ENCODE measurements at regions not wholly inside any gene's neighbourhood (a gene's known extent, or its start where the extent isn't known, plus 50 kb on each side); places are given as distances from the start of the nearest gene placed in this dataset.

GRCh38 chr7:116367171-116367813 lies 132.2 kb upstream of the CAV2 start:
- H3K4me1 ChIP-seq (replicated peaks in 1 of 2; ENCODE audit: control insufficient read depth in 2 of 2, insufficient read depth in 2 of 2, low read length in 2 of 2) = peaks cover 0 to 6% of the 10 kb centered on the region in 2 experiments; a peak in 1 of 5 replicates
- no peaks in the 10 kb centered on the region for H3K36me3 ChIP-seq (ENCODE audit: control insufficient read depth, insufficient read depth, low read length)
- POLR2A ChIA-PET = interaction anchor here (0.7 kb wide), 1 partner anchor 51 kb away, joined by 3 read pairs; no protein-coding TSS in a partner anchor
- ATAC-seq = no peak; the same call in 1 of the 3 replicates
- H3K4me2 ChIP-seq (ENCODE audit: insufficient read depth, low read length) = no peak overlapping the region
- DNase-seq (ENCODE audit: extremely low read depth in 1 of 4, low spot score in 3 of 4) = no peak
- no peaks in the 10 kb centered on the region for H3K9me3 ChIP-seq (replicated peaks; ENCODE audit: control insufficient read depth, insufficient read depth, low read depth, low read length)
- FAIRE-seq = no peak
- no peak overlapping the region for H2AFZ ChIP-seq (ENCODE audit: low read depth, low read length)
- no peaks in the 10 kb centered on the region for H3K79me2 ChIP-seq (ENCODE audit: control insufficient read depth, insufficient read depth, low read length)
- CTCF ChIA-PET (ENCODE audit: low intra/inter-chr PET ratio) = no interaction called here
- no peak overlapping the region for H3K27ac ChIP-seq (ENCODE audit: extremely low read depth, low read depth, low read length)
- H4K20me1 ChIP-seq (replicated peaks; ENCODE audit: control insufficient read depth, insufficient read depth, low read length) = no peaks in the 10 kb centered on the region
- no TSS peak for BruUV-seq (replicated peaks)
- H3K4me3 ChIP-seq = no peak overlapping the region
- no peaks in the 10 kb centered on the region for H3K9me1 ChIP-seq (ENCODE audit: control insufficient read depth, insufficient read depth, low read length)
- in situ Hi-C loops (cut with MboI) (no loop called here), intact Hi-C loops (cut with micrococcal nuclease) (no loop called here)
- H3K9ac ChIP-seq (ENCODE audit: insufficient read depth in 1 of 2, low read depth in 2 of 2, low read length in 2 of 2) = no peak overlapping the region
- WGBS (ENCODE audit: insufficient coverage, low coverage, missing lambda C conversion rate) = 12% methylated on average over 4 of the region's 4 CpGs
- no peaks in the 10 kb centered on the region for H3K27me3 ChIP-seq (ENCODE audit: control insufficient read depth in 2 of 2, insufficient read depth in 2 of 2, low read length in 2 of 2)
- no peak for TF ChIP-seq BMI1 (IDR thresholded peaks at IDR 0.05; ENCODE audit: low read length)
- no peak for TF ChIP-seq KDM5B (IDR thresholded peaks at IDR 0.05; ENCODE audit: insufficient replicate concordance, low read depth, low read length)
- TF ChIP-seq RBBP5 (IDR thresholded peaks at IDR 0.05; ENCODE audit: borderline replicate concordance, insufficient read depth, low read length, poor library complexity, severe bottlenecking) = no peak
- no peak for TF ChIP-seq ZNF57 (CRISPR knock-in tag; IDR thresholded peaks at IDR 0.05)
- no peak for TF ChIP-seq ELF2 (CRISPR knock-in tag; IDR thresholded peaks at IDR 0.05)
- no peak for TF ChIP-seq ZNF407 (IDR thresholded peaks at IDR 0.05; ENCODE audit: low read depth)
- no peak for TF ChIP-seq SPI1 (IDR thresholded peaks at IDR 0.05; ENCODE audit: borderline replicate concordance, low read depth, low read length)
- TF ChIP-seq ZNF354B (CRISPR knock-in tag; IDR thresholded peaks at IDR 0.05) = no peak
- TF ChIP-seq CBX3 (IDR thresholded peaks at IDR 0.05; ENCODE audit: borderline replicate concordance in 1 of 2, low read length in 2 of 2) = no peak
- TF ChIP-seq SMC3 (conservative IDR thresholded peaks at IDR 0.05; ENCODE audit: insufficient read depth, low read depth, low read length) = no peak
- no peak for TF ChIP-seq ZNF79 (CRISPR knock-in tag; IDR thresholded peaks at IDR 0.05; ENCODE audit: low read depth)
- TF ChIP-seq MAFK (IDR thresholded peaks at IDR 0.05; ENCODE audit: low read length) = no peak
- TF ChIP-seq TSC22D4 (tag; IDR thresholded peaks at IDR 0.05) = no peak
- no peak for TF ChIP-seq ZNF589 (CRISPR knock-in tag; IDR thresholded peaks at IDR 0.05; ENCODE audit: low read depth)
- no peak for TF ChIP-seq MXI1 (IDR thresholded peaks at IDR 0.05; ENCODE audit: low read depth, low read length)
- no peak for TF ChIP-seq ZNF785 (CRISPR knock-in tag; IDR thresholded peaks at IDR 0.05)

Data from K562 (cell line).